ENCODE measurements at regions not wholly inside any gene's neighbourhood (a gene's known extent, or its start where the extent isn't known, plus 50 kb on each side); places are given as distances from the start of the nearest gene placed in this dataset.

- TF ChIP-seq NFRKB (IDR thresholded peaks at IDR 0.05; ENCODE audit: low read depth) (no peak; the same call in none of the 2 replicates), RBM14 (IDR thresholded peaks at IDR 0.05; ENCODE audit: borderline replicate concordance, insufficient read depth, low read depth, low read length) (no peak), HDAC8 (tag; IDR thresholded peaks at IDR 0.05) (no peak), ZNF239 (CRISPR knock-in tag; IDR thresholded peaks at IDR 0.05) (no peak), ZNF175 (CRISPR knock-in tag; IDR thresholded peaks at IDR 0.05; ENCODE audit: low read depth) (no peak), ZNF263 (CRISPR knock-in tag; IDR thresholded peaks at IDR 0.05; ENCODE audit: borderline replicate concordance) (no peak), MEF2D (tag; conservative IDR thresholded peaks at IDR 0.05; ENCODE audit: low read depth) (no peak), NFIX (CRISPR knock-in tag; IDR thresholded peaks at IDR 0.05; ENCODE audit: low read depth) (no peak), ZNF398 (CRISPR knock-in tag; IDR thresholded peaks at IDR 0.05) (no peak), SNAPC5 (CRISPR knock-in tag; IDR thresholded peaks at IDR 0.05) (no peak), HMGXB4 (CRISPR knock-in tag; IDR thresholded peaks at IDR 0.05) (no peak)
- TF ChIP-seq, protein P1, sequence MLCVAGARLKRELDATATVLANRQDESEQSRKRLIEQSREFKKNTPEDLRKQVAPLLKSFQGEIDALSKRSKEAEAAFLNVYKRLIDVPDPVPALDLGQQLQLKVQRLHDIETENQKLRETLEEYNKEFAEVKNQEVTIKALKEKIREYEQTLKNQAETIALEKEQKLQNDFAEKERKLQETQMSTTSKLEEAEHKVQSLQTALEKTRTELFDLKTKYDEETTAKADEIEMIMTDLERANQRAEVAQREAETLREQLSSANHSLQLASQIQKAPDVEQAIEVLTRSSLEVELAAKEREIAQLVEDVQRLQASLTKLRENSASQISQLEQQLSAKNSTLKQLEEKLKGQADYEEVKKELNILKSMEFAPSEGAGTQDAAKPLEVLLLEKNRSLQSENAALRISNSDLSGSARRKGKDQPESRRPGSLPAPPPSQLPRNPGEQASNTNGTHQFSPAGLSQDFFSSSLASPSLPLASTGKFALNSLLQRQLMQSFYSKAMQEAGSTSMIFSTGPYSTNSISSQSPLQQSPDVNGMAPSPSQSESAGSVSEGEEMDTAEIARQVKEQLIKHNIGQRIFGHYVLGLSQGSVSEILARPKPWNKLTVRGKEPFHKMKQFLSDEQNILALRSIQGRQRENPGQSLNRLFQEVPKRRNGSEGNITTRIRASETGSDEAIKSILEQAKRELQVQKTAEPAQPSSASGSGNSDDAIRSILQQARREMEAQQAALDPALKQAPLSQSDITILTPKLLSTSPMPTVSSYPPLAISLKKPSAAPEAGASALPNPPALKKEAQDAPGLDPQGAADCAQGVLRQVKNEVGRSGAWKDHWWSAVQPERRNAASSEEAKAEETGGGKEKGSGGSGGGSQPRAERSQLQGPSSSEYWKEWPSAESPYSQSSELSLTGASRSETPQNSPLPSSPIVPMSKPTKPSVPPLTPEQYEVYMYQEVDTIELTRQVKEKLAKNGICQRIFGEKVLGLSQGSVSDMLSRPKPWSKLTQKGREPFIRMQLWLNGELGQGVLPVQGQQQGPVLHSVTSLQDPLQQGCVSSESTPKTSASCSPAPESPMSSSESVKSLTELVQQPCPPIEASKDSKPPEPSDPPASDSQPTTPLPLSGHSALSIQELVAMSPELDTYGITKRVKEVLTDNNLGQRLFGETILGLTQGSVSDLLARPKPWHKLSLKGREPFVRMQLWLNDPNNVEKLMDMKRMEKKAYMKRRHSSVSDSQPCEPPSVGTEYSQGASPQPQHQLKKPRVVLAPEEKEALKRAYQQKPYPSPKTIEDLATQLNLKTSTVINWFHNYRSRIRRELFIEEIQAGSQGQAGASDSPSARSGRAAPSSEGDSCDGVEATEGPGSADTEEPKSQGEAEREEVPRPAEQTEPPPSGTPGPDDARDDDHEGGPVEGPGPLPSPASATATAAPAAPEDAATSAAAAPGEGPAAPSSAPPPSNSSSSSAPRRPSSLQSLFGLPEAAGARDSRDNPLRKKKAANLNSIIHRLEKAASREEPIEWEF (CRISPR knock-in tag; IDR thresholded peaks at IDR 0.05): no peak
- TF ChIP-seq, protein P2, sequence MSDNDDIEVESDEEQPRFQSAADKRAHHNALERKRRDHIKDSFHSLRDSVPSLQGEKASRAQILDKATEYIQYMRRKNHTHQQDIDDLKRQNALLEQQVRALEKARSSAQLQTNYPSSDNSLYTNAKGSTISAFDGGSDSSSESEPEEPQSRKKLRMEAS (CRISPR knock-in tag; IDR thresholded peaks at IDR 0.05): no peak
- TF ChIP-seq, protein P3, sequence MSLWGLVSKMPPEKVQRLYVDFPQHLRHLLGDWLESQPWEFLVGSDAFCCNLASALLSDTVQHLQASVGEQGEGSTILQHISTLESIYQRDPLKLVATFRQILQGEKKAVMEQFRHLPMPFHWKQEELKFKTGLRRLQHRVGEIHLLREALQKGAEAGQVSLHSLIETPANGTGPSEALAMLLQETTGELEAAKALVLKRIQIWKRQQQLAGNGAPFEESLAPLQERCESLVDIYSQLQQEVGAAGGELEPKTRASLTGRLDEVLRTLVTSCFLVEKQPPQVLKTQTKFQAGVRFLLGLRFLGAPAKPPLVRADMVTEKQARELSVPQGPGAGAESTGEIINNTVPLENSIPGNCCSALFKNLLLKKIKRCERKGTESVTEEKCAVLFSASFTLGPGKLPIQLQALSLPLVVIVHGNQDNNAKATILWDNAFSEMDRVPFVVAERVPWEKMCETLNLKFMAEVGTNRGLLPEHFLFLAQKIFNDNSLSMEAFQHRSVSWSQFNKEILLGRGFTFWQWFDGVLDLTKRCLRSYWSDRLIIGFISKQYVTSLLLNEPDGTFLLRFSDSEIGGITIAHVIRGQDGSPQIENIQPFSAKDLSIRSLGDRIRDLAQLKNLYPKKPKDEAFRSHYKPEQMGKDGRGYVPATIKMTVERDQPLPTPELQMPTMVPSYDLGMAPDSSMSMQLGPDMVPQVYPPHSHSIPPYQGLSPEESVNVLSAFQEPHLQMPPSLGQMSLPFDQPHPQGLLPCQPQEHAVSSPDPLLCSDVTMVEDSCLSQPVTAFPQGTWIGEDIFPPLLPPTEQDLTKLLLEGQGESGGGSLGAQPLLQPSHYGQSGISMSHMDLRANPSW (CRISPR knock-in tag; IDR thresholded peaks at IDR 0.05): no peak
Measured at GRCh38 chr3:110528305-110529121, 543.1 kb upstream of the NECTIN3 start (continued).

All from K562 (cell line).